WTC11 (cell line): ENCODE measurements at regions not wholly inside any gene's neighbourhood (a gene's known extent, or its start where the extent isn't known, plus 50 kb on each side); places are given as distances from the start of the nearest gene placed in this dataset.
"Not testable (repeated sequence)": the region's sequence is repeated elsewhere in the genome, so short reads cannot be mapped to it uniquely, and the experiment has no call there.

Source experiments
- ATAC-seq: fragments of 200-7000 bp; cut with Tn5 transposase; 2 replicates; pipeline ENCODE4 v1.10.0; 2021; ENCODE audit warnings: mild to moderate bottlenecking, moderate library complexity
- CTCF ChIA-PET: fragments of 300-600 bp; sonication (Branson Sonifier 250); formaldehyde crosslinking; loops from one replicate; lab custom pipeline; 2021; ENCODE audit warnings: antibody characterized with exemption; lab: Charles Lee
- POLR2A ChIA-PET: fragments of 350-600 bp; sonication (Branson Sonifier 250); formaldehyde crosslinking; loops from one replicate; lab custom pipeline; 2021; ENCODE audit warnings: antibody characterized with exemption; lab: Charles Lee
- DNase-seq: peaks from one replicate; pipeline ENCODE4 v3.0.0; 2021; ENCODE audit warnings: low spot score
- H3K27ac Mint-ChIP-seq: 2 replicates; pipeline ENCODE4 v1.8.0; 2021; ENCODE audit warnings: mixed read lengths
- H3K27me3 Mint-ChIP-seq: 2 replicates; pipeline ENCODE4 v1.8.0; 2021; ENCODE audit warnings: low read depth, mild to moderate bottlenecking, moderate library complexity, mixed read lengths
- H3K36me3 Mint-ChIP-seq: 2 replicates; pipeline ENCODE4 v1.8.0; 2021; ENCODE audit warnings: mixed read lengths
- H3K4me1 Mint-ChIP-seq: 2 replicates; pipeline ENCODE4 v1.8.0; 2022; ENCODE audit warnings: mixed read lengths
- H3K4me3 Mint-ChIP-seq: 2 replicates; pipeline ENCODE4 v1.8.0; 2021; ENCODE audit warnings: mild to moderate bottlenecking, moderate library complexity, mixed read lengths
- H3K9me3 Mint-ChIP-seq: 2 replicates; pipeline ENCODE4 v1.8.0; 2021; ENCODE audit warnings: mixed read lengths
- E2F4 ChIP-seq: sonication (generic); formaldehyde crosslinking; IDR thresholded peaks from 2 replicates; pipeline ENCODE4 v1.8.1; 2022; ENCODE audit warnings: low read depth, mild to moderate bottlenecking, moderate library complexity, missing genetic modification reagents, borderline replicate concordance
- EMX1 ChIP-seq: fragments of 250-450 bp; sonication (Bioruptor Pico); IDR thresholded peaks from 2 replicates; pipeline ENCODE4 v1.8.0; 2021; ENCODE audit warnings: mild to moderate bottlenecking
- IRF2 ChIP-seq: sonication (generic); formaldehyde crosslinking; IDR thresholded peaks from 2 replicates; pipeline ENCODE4 v1.8.0; 2022; ENCODE audit warnings: low read depth, missing genetic modification reagents, borderline replicate concordance
- NFATC4 ChIP-seq: fragments of 250-450 bp; sonication (Bioruptor Pico); IDR thresholded peaks from 2 replicates; pipeline ENCODE4 v1.9.0; 2021; ENCODE audit warnings: mild to moderate bottlenecking
- PRRX2 ChIP-seq: fragments of 250-450 bp; sonication (Bioruptor Pico); IDR thresholded peaks from 2 replicates; pipeline ENCODE4 v1.8.0; 2021; ENCODE audit warnings: mild to moderate bottlenecking
- TCF7 ChIP-seq: sonication (generic); formaldehyde crosslinking; IDR thresholded peaks from 2 replicates; pipeline ENCODE4 v1.8.0; 2022; ENCODE audit warnings: mild to moderate bottlenecking, low read depth, missing genetic modification reagents, moderate library complexity
- TF ChIP-seq, protein P1 (sequence below): fragments of 250-450 bp; sonication (Bioruptor Pico); IDR thresholded peaks from 2 replicates; pipeline ENCODE4 v1.8.0; 2021; ENCODE audit warnings: mild to moderate bottlenecking
- TF ChIP-seq, protein P2 (sequence below): fragments of 250-450 bp; sonication (Bioruptor Pico); IDR thresholded peaks from 2 replicates; pipeline ENCODE4 v2.1.2; 2022; ENCODE audit warnings: mild to moderate bottlenecking, moderate library complexity

DNA sequence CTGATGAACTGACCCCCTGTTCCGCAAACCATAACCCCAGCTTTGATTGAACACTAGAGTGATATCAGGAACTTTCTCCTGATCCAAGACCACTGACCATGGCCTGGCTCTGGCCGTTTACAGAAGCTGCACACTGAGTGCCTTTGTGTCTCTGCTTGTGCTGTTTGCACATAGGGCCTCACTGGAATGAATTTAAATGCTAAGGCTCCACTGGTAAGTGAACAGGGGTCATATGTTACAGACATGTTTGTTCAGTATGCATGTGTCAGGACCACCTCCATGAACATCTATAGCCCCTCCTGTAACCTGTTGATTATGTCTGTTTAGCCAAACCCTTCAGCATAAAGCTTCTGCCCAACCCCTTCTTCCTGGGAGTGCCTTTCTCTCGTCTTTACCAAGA is 1239.8 kb downstream of the TMEM121 start (continued):
- TF ChIP-seq E2F4 (no peak), IRF2 (CRISPR knock-in tag) (no peak), NFATC4 (CRISPR knock-in tag) (no peak), PRRX2 (CRISPR knock-in tag) (no peak), EMX1 (no peak), TCF7 (no peak)
- TF ChIP-seq, protein P1, sequence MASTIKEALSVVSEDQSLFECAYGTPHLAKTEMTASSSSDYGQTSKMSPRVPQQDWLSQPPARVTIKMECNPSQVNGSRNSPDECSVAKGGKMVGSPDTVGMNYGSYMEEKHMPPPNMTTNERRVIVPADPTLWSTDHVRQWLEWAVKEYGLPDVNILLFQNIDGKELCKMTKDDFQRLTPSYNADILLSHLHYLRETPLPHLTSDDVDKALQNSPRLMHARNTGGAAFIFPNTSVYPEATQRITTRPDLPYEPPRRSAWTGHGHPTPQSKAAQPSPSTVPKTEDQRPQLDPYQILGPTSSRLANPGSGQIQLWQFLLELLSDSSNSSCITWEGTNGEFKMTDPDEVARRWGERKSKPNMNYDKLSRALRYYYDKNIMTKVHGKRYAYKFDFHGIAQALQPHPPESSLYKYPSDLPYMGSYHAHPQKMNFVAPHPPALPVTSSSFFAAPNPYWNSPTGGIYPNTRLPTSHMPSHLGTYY (CRISPR knock-in tag), result no peak
- TF ChIP-seq, protein P2, sequence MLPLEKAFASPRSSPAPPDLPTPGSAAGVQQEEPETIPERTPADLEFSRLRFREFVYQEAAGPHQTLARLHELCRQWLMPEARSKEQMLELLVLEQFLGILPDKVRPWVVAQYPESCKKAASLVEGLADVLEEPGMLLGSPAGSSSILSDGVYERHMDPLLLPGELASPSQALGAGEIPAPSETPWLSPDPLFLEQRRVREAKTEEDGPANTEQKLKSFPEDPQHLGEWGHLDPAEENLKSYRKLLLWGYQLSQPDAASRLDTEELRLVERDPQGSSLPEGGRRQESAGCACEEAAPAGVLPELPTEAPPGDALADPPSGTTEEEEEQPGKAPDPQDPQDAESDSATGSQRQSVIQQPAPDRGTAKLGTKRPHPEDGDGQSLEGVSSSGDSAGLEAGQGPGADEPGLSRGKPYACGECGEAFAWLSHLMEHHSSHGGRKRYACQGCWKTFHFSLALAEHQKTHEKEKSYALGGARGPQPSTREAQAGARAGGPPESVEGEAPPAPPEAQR (CRISPR knock-in tag), result no peak

DNA sequence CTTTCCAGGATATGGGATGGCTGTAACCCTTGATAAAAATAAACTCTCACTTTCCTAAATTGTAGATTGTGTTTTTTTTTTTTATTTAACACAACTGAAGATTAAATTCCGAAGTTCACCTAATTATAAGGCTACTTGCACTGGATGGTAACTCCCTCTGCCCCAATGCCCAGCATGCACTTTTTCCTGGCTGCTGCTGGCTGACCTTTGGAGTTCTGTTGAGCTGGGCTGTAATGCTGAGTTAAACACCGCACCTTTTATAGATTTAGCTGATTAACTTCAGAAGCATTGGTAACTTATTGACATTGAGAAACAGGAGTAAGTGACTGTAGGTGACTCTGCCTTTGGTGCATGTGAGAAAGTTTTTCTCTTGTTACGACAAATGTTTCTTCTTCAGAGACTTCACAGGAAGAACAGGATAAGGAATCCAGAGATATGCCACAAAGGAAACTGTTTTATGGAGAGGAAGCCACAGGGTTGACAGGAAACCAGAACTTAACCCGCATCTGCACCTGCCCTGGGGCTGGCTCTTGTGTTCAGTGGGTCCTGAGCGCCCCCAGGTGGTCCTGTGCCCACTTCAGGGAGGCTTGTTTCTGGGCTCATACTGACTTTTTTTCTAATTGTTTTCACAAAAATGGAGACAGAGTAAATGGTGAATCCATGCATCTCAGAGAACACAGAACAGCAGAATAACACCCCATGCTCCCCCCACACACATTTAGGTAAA is 1240.3 kb downstream of the TMEM121 start:
- H3K27me3 Mint-ChIP-seq, DNase-seq, H3K4me3 Mint-ChIP-seq, H3K27ac Mint-ChIP-seq, CTCF ChIA-PET, ATAC-seq, H3K4me1 Mint-ChIP-seq, POLR2A ChIA-PET: not testable (repeated sequence)
- peaks cover 38% of the 10 kb centered on the region for H3K36me3 Mint-ChIP-seq
- peaks cover 43% of the 10 kb centered on the region for H3K9me3 Mint-ChIP-seq

DNA sequence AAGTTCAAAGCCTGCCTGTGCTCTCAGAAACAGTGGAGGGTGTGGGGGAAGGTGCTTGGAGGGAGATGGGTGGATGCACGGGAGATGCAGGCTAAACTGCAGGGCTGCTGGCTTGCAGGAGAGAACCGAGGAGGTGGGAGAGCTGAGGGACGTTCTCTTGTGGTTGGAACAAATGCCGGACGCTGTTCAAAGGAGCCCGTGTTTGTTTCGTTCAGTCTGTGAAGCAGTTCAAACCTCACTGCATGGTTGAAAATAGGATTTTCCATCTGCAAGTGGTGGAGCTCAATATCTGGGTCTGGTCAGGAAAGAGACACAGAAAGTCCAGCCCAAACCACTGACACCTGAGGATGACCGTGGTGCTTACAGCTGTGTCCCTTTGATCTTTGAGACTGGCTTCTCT is 1241.8 kb downstream of the TMEM121 start:
- peaks cover 47% of the 10 kb centered on the region for H3K9me3 Mint-ChIP-seq
- ATAC-seq, H3K4me1 Mint-ChIP-seq, POLR2A ChIA-PET, H3K27me3 Mint-ChIP-seq, CTCF ChIA-PET, DNase-seq, H3K27ac Mint-ChIP-seq, H3K4me3 Mint-ChIP-seq: not testable (repeated sequence)
- H3K36me3 Mint-ChIP-seq, result peaks cover 40% of the 10 kb centered on the region

DNA sequence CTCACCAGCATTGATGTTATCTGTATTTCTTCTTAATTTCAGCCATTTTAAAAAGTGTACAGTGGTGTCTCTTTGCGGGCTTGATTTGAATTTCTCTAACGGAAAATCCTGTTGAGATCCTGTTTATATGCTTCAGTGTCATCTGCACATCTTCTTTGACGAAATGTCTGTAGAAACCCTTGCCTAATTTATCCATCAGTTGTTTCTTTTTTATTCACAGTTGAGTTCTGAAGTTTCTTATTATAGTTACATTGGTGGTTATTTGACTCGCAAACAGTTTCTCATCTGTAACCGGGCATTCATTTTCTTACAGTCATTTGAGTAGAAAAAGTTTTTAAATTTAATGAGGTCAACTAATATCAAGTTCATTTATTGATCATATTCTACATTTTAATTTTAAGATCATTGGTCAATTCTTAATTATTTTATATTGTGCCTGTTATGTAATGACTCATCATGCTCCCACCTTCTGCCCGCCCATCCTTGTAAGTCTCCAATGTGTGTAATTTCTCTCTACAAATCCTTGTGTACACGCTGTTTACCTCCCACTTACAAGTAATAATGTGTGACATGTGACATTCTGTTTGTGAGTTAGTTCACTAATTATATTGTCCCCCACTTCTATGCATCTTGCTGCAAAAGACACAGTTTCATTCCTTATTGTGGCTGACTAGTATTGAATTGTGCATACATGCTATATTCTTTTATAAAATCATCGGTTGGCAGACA is 1242.8 kb downstream of the TMEM121 start:
- H3K27me3 Mint-ChIP-seq, ATAC-seq, H3K4me3 Mint-ChIP-seq, H3K27ac Mint-ChIP-seq, CTCF ChIA-PET, DNase-seq, H3K4me1 Mint-ChIP-seq, POLR2A ChIA-PET: not testable (repeated sequence)
- peaks cover 41% of the 10 kb centered on the region for H3K36me3 Mint-ChIP-seq
- H3K9me3 Mint-ChIP-seq, result peaks cover 50% of the 10 kb centered on the region

DNA sequence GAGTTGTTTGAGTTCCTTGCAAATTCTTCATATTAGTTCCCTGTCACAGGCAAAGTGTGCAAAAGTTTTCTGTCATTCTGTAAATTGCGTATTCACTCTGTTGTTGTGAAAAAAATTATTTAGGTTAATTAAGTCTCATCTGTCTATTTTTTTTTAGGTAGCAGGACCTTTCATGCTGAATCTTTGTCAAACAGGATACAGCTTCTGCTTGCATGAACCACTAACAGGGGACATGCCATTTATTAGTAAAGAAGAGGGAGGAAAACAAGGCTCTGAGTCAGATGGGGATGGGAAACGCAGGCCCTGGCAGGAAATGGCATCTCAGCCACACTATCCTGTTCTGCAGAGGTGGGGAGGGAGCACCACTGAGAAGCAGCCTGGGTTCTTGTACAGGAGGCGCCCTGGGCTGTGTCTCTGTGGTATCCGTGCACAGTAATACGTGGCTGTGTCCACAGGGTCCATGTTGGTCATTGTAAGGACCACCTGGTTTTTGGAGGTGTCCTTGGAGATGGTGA is 1243.8 kb downstream of the TMEM121 start:
- H3K4me1 Mint-ChIP-seq, H3K27me3 Mint-ChIP-seq, H3K27ac Mint-ChIP-seq, ATAC-seq, DNase-seq, CTCF ChIA-PET, H3K4me3 Mint-ChIP-seq, POLR2A ChIA-PET: not testable (repeated sequence)
- Mint-ChIP-seq H3K36me3 (peaks cover 43% of the 10 kb centered on the region), H3K9me3 (peaks cover 48% of the 10 kb centered on the region)

GRCh38 chr14:106774889-106775480 is 1248.6 kb downstream of the TMEM121 start:
- H3K27me3 Mint-ChIP-seq, H3K27ac Mint-ChIP-seq, ATAC-seq, H3K4me1 Mint-ChIP-seq, CTCF ChIA-PET, H3K4me3 Mint-ChIP-seq, POLR2A ChIA-PET, DNase-seq: not testable (repeated sequence)
- peaks cover 52% of the 10 kb centered on the region for H3K36me3 Mint-ChIP-seq
- H3K9me3 Mint-ChIP-seq, result peaks cover 59% of the 10 kb centered on the region
